ENCODE measurements at regions not wholly inside any gene's neighbourhood (a gene's known extent, or its start where the extent isn't known, plus 50 kb on each side); places are given as distances from the start of the nearest gene placed in this dataset.

- no peak for DNase-seq
These were observed 1097.2 kb upstream of the GJE1 start for GRCh38 chr6:141035312-141036200.

- DNase-seq, result no peak
These were observed 1099.6 kb upstream of the GJE1 start for GRCh38 chr6:141033101-141033500.

- no peak for DNase-seq
These were observed 1102.8 kb upstream of the GJE1 start for GRCh38 chr6:141029908-141030307.

GRCh38 chr6:141028791-141029280 is 1103.9 kb upstream of the GJE1 start:
- DNase-seq, result no peak

- DNase-seq, result no peak
These were observed 1106.2 kb upstream of the GJE1 start for GRCh38 chr6:141026504-141026903.

GRCh38 chr6:141024526-141024925 is 1108.2 kb upstream of the GJE1 start:
- no peak for DNase-seq

GRCh38 chr6:141017941-141018340 is 1114.8 kb upstream of the GJE1 start:
- DNase-seq, result no peak

GRCh38 chr6:141000917-141001316 is 1131.8 kb upstream of the GJE1 start:
- no peak for DNase-seq

- DNase-seq, result no peak
These were observed 1139.2 kb upstream of the GJE1 start for GRCh38 chr6:140993515-140993914.

GRCh38 chr6:140992678-140993077 is 1140.0 kb upstream of the GJE1 start:
- DNase-seq, result no peak

- no peak for DNase-seq
These were observed 1143.9 kb upstream of the GJE1 start for GRCh38 chr6:140988780-140989179.

- no peak for DNase-seq
These were observed 1145.2 kb upstream of the GJE1 start for GRCh38 chr6:140987364-140988155.

- DNase-seq, result no peak
These were observed 1146.9 kb upstream of the GJE1 start for GRCh38 chr6:140985679-140986275.

GRCh38 chr6:140980265-140980887 is 1152.3 kb upstream of the GJE1 start:
- no peak for DNase-seq

GRCh38 chr6:140979642-140980091 is 1153.1 kb upstream of the GJE1 start:
- DNase-seq, result no peak

GRCh38 chr6:140977403-140977802 is 1155.3 kb upstream of the GJE1 start:
- DNase-seq, result no peak

- no peak for DNase-seq
These were observed 1155.9 kb upstream of the GJE1 start for GRCh38 chr6:140976806-140977205.

- DNase-seq, result no peak
These were observed 1162.2 kb upstream of the GJE1 start for GRCh38 chr6:140970485-140970884.

GRCh38 chr6:140968062-140968461 is 1164.7 kb upstream of the GJE1 start:
- DNase-seq, result no peak

- DNase-seq, result no peak
These were observed 1166.0 kb upstream of the GJE1 start for GRCh38 chr6:140966676-140967075.

GRCh38 chr6:140960566-140960965 is 1172.2 kb upstream of the GJE1 start:
- no peak for DNase-seq

- DNase-seq, result peak; percentile 76
These were observed 1175.3 kb upstream of the GJE1 start for GRCh38 chr6:140957386-140957785.

All from NCI-H1436 treated with DMSO at 0.1 percent for 48 hours (cell line).